ENCODE measurements at regions not wholly inside any gene's neighbourhood (a gene's known extent, or its start where the extent isn't known, plus 50 kb on each side); places are given as distances from the start of the nearest gene placed in this dataset.

GRCh38 chr10:78371136-78371535, 337.5 kb downstream of the RPS24 start:
- TF ChIP-seq EZH2 (IDR thresholded peaks at IDR 0.05; ENCODE audit: borderline replicate concordance, low read length): no peak
- TF ChIP-seq, protein P1, sequence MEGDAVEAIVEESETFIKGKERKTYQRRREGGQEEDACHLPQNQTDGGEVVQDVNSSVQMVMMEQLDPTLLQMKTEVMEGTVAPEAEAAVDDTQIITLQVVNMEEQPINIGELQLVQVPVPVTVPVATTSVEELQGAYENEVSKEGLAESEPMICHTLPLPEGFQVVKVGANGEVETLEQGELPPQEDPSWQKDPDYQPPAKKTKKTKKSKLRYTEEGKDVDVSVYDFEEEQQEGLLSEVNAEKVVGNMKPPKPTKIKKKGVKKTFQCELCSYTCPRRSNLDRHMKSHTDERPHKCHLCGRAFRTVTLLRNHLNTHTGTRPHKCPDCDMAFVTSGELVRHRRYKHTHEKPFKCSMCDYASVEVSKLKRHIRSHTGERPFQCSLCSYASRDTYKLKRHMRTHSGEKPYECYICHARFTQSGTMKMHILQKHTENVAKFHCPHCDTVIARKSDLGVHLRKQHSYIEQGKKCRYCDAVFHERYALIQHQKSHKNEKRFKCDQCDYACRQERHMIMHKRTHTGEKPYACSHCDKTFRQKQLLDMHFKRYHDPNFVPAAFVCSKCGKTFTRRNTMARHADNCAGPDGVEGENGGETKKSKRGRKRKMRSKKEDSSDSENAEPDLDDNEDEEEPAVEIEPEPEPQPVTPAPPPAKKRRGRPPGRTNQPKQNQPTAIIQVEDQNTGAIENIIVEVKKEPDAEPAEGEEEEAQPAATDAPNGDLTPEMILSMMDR (conservative IDR thresholded peaks at IDR 0.05 in 1 of 2, IDR thresholded peaks at IDR 0.05 in 1 of 2; ENCODE audit: extremely low read depth in 1 of 2, insufficient read depth in 1 of 2, low read depth in 1 of 2, low read length in 2 of 2): no peak

All from mammary epithelial cell (primary cell).